HG03103 (cell line): ENCODE measurements at regions not wholly inside any gene's neighbourhood (a gene's known extent, or its start where the extent isn't known, plus 50 kb on each side); places are given as distances from the start of the nearest gene placed in this dataset.

Experiments used
- ATAC-seq: cut with Tn5 transposase; IDR thresholded peaks from one replicate; pipeline ENCODE4 v1.9.1; 2021; ENCODE audit warnings: low read depth; ENCODE audit not compliant: unreplicated experiment

DNA sequence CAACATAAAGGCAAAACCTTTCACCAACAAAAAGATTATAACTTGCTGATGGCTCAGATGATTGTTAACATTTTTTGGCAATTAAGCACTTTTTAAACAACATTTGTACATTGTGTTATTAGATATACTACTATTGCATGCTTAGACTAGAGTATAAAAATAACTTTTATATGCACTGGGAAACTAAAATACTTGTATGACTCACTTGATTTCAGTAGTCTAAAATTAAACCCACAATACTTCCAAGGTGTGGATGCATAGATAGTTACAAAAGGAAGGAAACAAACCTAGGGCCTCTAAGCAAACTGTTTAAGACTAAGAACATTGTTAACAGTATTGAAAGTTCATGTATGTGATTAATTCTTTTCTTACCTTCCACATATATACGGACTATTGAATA, 1521.5 kb downstream of the OTOL1 start:
- ATAC-seq = no peak

DNA sequence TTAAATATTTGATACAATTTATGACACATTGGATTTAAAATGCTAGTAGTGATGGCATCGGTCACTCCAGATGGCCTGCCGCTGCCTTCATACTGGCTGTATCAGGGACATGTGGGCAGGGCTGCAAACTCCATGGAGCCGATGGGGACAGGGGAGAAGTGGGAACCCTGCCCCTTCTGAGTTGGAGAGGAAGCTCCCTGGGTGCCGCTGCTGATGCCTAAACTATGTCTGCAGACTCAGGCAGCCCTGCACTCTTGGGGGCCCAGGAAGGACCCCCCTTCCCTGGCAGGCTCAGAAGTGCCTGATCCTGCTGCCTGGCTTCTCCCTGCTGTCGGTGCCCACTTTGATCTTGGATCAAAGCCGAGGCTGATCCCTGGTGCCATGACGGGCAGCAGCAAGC, 1522.1 kb downstream of the OTOL1 start:
- ATAC-seq = no peak

DNA sequence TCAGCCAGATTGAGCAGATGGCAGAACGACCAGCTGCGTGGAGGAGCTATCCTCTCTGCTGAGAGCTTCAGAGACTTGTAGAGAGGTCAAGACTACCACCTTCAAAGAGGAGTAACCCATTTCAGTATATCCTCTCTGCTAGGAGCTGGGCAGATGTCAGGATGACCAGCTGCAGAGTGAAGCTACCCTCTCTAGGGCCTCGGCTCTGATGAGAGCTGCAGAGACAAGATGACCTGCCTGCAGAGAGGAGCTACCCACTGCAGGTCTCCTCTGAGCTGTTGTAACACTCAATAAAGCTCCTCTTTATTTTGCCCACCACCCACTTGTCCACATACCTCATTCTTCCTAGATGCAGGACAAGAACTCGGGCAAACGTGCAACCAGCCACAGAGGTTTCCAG, 1522.7 kb downstream of the OTOL1 start:
- no peak for ATAC-seq

DNA sequence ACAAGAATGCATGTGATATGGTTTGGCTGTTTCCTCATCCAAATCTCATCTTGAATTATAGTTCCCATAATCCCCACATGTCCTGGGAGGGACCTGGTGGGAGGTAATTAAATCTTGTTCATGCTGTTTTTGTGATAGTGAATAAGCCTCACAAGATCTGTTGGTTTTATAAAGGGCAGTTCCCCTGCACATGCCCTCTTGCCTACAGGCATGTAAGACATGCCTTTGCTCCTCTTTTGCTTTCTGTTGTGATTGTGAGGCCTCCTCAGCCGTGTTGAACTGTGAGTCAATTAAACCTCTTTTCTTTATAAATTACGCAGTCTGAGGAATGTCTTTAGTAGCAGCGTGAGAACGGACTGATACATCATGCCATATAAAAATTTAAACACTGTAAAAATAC, 1537.0 kb downstream of the OTOL1 start:
- no peak for ATAC-seq

DNA sequence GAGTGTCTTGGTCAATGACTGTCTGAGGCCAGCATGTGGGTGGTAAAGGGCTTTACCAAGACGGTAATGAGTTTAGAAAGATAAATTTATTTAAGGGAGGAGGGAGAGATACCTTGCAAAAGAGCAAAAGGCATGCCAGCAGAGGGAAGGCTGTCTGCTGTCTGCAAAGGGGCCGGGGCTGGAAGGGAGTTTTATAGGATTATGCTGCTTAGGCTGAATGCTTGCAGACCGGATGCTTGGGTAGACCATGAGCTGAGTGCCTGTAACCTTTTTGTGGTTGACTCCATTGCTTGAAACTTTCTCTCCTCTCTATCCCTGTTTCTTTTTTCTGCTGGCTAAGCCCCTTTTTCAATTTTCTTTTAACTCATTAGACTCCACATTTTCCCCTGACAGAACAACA, 1543.0 kb downstream of the OTOL1 start:
- ATAC-seq = no peak

DNA sequence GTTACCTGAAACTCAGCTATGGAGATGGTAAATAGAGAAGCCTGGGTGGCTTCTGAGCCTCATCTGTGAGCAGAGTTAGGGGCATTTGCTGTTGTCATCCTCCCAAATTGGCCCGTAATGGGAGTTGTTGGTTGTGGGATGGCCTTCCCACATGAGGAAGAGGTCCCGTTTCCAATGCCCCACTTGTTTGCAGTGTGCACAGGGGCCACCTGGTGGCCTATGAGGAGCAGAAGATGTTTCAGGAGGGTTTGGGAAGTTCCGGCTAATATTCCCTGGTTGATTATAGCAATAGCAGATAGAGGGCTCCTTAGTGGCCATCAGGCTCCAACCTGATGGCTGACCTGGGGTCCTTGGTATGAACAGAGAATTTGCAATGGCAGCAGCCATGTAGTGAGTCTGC, 1546.5 kb downstream of the OTOL1 start:
- no peak for ATAC-seq

DNA sequence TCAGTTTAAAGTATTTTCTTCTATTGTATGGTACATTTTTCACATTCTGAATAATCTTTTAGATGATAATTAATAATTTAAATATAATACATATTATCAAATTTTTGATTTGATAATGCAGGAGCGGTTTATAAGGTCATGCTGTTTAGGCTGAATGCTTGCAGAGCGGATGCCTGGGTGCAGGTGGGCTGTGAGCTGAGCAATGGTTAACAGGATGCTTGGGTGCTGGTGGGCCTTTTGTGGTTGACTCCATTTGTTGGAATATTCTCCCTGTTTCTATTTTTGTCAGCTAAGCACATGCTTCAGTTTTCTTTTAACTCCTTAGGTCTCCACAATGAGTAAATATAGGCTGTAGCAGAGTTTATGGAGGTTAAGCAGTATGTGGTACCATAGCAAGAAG, 1549.3 kb downstream of the OTOL1 start:
- no peak for ATAC-seq

DNA sequence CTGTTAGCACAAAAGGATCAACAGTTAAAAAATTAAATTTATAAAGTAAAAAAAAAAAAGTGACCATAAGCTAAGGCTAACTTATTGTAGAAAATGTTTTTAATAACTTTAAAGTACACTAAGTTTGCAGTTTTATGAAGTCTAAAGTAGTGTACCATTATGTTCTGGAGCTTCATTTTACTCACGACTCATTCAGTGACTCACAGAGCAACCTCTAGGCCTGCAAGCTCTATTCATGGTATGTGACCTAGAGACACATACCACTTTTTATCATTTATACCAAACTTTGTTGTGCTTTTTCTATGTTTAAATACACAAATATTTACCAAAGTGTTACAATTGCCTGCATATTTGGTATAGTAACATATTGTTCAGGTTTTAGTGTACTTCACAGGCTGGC, 1552.3 kb downstream of the OTOL1 start:
- no peak for ATAC-seq

DNA sequence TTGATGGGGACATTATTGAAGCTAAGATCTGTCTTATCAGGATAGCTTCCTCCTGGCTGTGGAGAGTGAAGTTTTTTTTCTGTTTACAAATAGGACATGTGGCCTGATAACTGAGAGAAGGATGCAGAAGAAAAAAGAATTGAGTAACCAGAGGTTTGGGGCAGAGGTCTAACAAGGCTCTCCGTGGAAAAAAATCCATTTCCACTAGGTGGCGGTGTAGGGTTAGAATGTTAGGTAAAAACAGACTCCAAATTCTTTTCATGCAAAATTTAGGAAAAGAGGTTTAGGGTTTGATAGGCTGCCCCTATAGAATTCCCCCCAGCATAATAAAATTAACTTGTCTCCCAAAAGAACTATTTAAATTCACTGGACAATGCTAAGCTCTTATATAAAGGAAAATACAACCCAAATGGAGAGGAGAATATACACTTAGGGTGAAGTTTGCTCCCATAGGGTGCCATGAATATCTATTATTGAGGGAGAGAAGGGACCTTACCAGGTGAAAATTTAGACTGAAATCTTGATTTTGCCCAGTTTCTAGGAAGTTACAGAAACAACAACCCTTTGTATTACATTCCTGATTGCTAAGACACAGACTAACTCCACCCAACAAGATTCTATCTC, 1560.4 kb downstream of the OTOL1 start:
- no peak for ATAC-seq

DNA sequence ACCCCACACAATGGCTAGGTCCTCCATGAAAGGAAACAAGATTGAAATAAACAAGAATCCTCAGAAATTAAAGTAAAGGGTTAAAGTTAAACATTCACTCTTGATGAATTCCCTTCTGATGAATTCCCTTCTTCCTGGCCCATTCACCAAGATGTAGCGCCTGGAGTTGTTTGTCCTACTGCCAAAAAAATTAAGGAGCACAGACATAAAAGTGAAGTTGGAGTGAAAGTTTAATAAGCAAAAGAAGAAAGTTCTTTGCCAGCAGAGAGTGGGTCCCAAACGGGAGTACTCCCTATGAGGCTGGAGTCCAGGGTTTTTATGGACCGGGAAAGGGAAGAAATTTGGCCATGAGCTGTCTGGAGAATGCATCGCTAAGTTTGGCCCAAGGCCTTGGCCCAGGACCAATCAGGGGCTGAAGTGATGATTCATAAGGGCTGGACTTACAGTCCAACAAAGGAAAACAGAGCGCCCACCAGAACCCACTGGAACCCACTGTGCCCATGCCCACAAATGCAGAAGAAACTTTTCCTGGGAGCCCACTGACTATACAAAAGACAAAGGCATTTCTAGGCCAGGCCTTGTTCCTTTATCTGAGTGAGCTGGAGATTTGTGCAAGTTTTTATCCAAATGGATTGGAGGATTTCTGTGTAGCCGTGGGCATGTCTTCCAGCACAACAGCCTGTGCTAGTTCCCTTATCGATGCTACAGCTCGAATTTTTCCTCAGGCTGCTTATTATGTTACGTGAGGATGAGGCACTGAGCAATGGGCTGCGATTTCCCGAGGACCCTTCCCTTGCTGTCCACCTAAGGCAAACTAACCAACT, 1561.6 kb downstream of the OTOL1 start:
- ATAC-seq = no peak

DNA sequence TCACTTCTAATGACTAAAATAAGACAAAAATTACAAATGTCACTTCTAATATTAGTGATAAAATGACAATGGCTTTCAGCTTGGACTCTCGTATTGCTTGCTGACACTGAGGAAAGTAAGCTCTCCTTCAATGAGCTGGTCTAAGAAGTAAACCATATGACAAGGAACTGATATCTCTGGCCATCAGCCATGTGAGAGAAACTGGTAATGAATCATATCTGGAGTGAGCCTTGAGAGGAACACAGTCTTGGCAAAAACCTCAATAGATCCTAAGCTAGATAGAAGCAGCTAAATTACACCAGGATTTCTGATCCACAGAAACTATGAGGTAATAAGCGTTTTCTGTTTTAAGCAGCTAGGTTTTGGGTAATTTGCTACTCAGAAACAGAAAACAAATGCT, 1575.1 kb downstream of the OTOL1 start:
- ATAC-seq = no peak
